ENCODE measurements at regions not wholly inside any gene's neighbourhood (a gene's known extent, or its start where the extent isn't known, plus 50 kb on each side); places are given as distances from the start of the nearest gene placed in this dataset.
"Not testable (repeated sequence)": the region's sequence is repeated elsewhere in the genome, so short reads cannot be mapped to it uniquely, and the experiment has no call there.

DNA sequence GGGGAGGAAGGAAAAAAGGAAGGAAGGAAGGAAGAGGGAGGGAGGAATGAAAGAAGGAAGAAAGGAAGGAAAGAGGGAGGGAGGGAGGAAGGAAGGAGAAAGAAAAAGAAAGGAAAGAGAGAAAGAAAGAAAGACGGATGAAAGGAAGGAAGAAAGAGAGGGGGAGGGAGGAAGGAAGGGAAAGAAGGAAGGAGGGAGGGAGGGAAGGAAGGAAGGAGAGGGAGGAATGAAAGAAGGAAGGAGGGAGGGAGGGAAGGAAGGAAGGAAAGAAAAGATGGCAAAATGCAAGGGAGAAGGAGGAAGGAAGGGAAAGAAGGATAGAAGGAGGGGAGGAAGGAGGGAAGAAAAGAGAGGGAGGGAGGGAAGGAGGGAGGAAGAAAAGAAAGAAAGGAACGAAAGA, 257.3 kb upstream of the C16orf82 start:
- no peak for DNase-seq

DNA sequence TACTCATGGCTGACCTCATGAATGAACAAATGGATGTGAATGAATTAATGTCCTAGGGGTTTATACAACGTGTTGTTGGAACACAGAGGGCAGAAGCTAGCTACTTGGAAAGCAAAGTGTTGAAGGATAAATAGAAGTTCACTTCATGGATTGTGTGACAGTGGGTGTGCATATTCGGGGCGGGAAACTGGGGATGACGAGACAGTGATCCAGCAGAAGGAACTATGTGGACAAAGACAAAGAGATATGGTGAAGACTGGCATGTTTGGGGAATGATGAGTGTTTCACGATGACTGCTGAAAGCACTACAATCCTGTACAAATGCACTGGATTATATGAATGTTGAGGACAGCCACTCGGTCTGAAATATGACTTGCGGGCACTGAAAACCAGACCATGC, 250.5 kb upstream of the C16orf82 start:
- DNase-seq: no peak

DNA sequence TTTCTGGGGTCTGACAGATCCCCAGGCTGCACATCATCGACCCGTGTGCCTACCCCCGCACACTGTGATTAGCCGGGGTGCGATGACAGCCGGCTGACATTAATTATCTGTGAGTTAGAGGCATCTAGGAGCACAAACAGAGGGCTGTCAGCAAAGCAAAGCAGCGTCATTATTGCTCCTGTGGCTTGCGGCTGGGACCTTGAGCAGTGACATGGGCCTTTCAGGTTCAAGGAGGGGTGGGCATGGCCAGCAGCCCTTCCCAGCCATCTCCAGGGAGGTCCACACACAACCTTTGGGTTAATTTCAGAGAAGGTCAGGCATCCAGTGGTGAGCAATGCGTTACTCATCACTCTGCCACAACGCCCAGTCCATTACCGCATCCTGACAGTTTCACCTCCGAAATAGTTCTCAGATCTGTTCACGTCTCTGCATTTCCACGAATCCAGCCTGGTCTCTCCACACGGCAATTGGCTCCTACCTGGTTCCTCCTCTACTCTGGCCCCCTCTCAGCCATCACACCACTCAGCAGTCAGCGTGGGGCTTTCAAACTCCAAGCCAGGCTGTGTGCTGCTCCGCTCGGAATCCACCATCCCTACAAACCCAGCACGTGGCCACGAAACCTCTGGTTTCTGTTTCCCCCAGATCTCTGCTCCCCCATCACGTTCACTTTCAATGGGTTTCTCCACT, 249.7 kb upstream of the C16orf82 start:
- no peak for DNase-seq

DNA sequence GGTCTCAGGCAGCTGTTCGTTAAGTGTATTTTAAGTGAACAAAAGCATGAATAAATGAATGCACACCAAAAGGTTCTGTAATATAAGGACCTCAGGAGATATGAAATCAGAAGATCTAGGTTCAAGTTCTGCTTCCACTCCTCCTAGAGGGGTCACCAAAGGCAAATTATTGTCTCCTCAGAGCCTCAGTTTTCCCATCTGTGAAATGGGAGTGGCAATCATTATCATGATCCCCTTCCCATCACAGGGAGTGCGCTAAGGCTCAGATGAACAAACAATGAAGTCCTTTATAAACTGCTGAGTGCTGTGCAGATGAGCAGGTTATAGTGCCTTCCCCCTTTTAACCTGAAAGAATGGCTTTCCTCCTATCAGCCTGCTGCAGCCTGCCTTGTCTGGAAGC, 248.3 kb upstream of the C16orf82 start:
- DNase-seq: no peak

DNA sequence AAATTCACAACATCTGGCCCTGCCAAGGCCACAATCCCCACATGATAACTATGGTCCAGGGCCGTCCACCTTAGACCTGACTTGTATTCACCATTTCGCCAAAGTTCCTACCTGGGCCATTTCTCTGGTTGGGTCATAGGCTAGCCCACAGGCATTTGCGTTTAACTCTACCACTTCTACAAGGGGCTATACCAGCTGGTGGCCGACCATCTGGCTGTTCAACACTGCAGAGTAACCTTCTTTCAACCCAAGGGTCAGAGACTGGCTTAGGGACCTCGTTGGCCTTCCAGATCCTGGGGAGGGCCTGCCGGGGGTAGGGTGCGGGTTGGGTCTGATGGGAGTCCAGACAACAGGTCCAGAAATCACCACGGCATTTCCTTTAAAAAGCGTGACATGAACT, 242.3 kb upstream of the C16orf82 start:
- DNase-seq: no peak

DNA sequence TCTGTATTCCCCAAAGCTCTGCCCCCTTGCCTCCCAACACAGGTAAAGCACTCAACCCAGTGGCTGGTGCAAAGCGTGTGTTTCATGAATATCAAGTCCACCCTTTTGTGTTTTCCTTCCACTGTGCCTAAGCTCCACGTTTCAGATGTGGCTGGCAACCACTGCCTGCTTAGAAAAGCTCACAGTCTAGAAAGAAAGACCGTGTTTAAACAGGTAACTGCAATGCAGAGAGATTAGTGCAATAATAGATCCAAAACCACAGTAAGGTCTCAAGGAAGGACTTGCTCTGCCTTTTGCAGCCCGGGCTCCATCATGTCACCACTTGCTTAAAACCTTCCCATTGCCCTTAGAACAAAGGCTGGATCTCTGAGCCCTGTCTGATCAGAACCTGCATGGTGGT, 240.2 kb upstream of the C16orf82 start:
- no peak for DNase-seq

DNA sequence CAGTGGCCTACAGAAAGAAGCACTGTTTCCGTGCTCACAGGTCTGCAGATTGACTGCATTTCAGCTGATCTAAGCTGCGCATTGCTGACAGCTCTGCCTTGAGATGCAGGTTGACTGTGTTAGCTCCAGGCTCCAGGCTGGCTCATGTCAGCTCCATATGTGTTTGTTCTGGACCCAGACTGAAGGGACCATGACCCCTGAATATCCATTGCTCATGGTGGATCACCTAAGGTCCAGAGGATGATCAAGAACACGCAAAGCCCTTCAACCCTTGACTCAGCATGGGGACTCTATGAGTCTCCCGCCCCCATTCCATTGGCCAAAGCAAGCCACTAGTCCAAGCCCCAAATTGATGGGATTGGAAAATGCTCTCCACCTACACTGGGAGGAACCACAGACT, 239.3 kb upstream of the C16orf82 start:
- no peak for DNase-seq

DNA sequence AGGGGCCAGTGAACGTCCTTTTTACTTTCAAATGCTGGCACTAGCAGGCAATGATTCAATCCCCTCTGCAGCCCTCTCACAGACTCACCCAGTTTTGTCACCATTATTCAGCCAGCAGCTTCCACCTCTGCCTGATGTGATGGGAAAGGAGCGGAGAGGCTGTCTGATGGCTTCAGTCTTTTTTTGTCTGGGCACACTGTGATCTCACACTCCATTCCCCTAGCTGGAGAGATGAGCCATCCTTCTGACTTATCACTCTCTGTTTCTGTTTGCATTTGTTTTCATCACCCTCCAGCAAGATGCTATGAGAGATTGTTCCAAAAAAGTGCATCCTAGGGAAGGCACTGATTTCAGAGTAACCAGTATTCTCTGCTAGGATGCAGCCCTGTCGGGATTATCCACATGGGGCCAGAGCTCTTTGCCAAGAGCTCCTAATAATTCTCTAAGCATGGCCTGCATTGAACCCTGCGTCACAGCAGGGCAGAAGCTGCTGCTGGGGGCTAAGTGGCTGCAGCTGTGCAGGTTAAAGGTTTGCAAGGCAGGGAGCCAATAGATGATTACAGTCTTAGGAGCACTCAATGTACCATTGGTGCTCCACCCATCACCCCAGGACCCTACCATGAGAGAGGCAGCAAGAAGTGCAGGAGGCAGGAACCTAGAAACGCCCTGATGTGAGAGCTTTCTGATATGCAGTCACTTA, 236.1 kb upstream of the C16orf82 start:
- DNase-seq: no peak

DNA sequence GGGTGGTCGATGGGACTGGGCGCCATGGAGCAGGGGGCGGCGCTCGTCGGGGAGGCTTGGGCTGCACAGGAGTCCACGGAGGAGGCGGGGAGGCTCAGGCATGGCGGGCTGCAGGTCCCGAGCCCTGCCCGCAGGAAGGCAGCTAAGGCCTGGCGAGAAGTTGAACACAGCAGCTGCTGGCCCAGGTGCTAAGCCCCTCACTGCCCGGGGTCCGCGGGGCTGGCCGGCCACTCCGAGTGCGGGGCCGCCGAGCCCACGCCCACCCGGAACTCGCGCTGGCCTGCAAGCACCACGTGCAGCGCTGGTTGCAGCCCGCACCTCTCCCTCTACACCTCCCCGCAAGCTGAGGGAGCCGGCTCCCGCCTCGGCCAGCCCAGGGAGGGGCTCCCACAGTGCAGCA, 230.6 kb upstream of the C16orf82 start:
- DNase-seq: not testable (repeated sequence)

DNA sequence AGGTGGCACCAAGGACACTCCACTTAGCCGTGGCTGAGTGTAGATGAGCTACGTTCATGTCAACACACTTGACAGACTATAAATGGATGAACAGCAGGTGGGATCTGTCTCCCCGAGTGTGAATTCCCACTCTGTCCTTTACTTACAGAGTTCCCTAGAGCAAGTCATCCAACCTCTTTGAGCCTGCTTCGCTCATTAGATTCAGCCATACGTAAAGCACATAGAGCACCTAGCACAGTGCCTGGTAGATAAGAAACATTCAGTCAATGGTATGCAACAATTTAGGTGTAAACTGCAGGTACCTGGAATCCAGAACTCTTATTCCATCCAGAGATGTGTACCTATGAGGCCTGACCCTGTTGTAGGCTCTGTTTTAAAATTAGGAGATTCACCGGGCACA, 227.8 kb upstream of the C16orf82 start:
- DNase-seq: no peak

DNA sequence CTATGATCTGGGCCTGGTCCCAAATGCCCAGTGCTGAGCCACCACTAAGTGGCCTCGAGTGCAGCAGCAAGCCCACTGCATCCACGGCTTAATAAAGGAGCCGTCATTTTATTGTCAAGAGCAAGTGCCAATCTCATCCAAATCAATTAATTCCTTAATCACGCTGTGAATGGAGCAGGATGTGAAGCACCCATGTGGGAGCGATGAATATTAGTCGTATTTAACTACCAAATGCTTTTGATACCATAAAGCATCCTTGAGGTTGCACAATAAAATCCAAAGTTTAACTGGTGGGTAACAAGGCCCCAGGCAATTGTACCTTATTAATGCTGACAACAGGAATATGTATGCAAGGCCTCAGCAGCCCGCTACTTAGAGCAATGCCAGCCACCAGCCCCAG, 226.0 kb upstream of the C16orf82 start:
- no peak for DNase-seq

DNA sequence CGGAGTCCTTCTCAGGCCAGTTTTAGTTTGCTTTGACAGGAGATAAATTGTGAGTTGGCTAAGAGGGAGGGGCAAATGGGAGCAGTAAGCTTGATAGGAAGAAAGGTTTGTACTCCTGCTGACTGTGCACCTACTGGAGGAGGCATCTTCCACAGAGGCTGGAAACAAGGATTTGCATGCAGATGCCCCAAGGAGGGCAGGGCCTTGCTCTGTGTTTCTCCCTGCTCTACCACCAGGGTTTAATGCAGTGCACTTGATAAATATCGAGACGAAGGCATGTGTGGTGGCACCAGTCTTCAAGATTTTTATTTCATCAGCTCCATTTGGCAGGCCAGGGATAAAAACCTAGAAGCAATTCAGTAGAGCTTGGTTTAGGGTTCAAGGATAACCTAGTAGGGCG, 210.5 kb upstream of the C16orf82 start:
- no peak for DNase-seq

DNA sequence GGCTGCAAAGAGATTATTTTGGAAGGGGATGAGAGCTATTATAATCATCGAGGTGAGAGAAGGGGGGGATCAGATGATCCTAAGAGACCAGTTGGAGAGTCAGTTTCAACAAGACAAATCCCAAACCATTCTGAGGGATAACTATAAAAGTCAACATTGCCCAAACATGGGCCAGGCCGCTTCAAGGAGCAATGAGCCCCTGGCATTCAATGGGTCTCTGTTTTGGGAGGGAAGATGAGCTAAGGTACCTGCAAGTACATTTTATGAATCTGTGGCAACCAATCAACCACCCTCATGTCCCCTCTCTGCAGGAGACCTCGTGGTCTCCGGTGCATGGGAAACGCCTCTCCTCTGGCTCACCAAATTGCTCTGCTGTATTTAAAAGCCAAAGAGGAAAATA, 209.9 kb upstream of the C16orf82 start:
- no peak for DNase-seq

DNA sequence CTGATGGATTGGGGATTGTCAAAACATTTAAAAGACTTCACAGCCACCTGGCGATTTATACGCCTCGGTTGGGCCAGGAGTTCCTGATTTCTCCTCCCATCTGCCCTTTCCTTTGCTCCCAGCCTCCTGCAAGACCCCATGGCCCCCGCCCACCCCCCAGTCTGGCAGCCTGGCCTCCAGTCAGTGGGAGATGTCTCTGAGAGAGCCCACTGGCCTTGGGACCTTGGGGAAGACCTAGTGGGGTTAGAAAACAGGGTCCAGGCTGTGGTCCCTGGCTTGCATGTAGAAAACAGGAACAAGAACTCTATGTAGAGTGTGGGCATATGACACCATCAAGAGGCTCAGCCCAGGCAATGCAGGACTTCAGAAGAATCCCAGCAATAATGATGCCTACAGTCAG, 209.4 kb upstream of the C16orf82 start:
- DNase-seq: no peak

DNA sequence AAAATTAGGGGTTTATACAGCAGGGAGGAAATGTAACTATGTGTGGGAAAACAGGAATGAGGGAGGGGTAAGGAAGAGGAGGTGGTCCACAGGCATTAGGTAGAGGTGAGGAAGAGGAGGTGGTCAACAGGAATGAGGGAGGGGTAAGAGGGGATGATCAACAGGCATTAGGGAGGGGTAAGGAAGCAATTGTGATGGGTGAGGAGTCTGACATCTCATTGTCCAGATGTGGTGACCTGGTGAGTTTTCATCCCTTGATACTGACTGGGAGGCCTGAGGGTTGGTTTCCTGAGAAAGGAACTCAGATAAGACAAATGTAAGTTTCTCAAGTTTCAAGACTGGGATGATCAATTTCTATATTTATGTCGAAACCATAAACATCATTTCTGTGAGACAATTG, 206.2 kb upstream of the C16orf82 start:
- no peak for DNase-seq

DNA sequence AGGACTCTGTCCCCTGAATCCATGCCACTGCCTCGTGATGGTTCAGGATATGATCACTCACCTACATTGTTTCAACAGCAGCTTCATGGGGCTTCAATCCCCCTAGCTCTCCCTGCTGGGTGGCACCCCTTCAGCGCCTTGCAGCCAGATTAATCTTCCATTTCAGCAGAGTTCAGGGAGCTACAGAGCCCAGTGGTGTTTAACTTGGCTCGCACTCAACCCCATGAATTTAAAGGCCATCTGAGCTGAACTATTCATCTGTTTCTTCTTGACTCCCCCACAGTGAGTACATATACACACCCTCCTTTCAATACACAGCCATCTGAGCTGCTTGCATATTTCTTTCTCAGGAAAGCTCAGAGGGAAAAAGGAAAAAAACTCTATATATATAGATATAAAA, 202.8 kb upstream of the C16orf82 start:
- DNase-seq: no peak

DNA sequence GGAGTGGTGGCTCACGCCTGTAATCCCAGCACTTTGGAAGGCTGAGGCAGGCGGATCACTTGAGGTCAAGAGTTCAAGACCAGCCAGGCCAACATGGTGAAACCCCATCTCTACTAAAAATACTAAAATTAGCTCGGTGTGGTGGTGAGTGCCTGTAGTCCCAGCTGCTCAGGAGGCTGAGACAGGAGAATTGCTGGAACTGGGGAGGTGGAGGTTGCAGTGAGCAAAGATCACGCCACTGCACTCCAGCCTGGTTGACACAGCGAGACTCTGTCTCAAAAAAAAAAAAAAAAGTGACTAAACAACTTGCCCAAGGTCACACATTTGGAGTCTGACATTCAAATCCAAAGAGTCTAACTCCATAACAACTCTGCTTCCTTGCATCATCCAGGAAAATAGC, 192.4 kb upstream of the C16orf82 start:
- not testable (repeated sequence) for DNase-seq

DNA sequence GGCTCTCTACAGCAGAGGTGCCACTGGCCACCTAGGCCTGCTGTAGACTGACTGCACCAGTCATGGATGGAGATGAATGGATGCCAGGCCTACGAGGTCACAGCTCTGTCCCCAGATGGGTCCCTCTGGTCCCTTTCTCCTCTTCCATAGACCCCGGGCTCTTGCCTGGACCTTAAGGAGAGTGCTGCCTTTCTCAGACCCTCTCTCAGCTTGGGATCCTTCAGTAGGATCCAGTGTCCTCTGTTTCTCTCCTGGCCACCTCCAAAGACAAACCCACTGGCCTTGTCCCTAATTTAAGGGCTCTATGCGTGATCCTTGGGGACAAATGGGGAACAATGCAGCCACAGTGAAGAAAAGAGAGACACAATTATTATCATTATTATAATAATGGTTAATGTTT, 189.3 kb upstream of the C16orf82 start:
- DNase-seq: no peak

DNA sequence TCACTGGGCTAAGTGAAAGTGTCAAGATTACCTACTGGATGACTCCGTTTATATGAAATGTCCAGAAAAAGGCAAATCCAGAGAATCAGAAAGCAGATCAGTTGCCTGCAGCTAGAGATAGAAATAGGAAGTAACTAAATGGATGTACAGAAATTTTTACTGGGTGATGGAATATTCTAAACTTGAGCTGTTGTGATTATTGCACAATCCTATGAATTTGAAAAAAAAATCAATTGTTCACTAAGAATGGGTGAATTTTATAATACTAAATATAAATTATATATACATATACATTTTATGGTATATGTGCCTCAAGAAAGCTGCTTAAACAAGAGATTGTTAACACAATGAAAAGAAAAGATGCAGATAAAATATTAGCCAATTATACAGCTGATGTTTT, 181.1 kb upstream of the C16orf82 start:
- no peak for DNase-seq

DNA sequence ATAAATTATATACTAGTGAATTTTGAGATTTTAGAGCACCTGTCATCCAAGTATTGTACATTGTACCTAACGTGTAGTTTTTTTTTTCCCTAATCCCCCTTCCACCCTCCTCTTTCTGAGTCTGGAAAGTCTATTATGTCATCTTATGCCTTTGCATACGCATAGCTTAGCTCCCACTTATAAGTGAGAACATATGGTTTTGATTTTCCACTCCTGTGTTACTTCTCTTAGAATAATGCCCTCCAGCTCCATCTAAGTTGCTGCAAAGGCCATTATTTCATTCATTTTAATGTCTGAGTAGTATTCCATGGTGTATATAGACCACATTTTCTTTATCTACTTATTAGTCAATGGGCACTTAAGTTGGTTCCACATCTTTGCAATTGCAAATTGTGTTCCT, 177.0 kb upstream of the C16orf82 start:
- DNase-seq: no peak

DNA sequence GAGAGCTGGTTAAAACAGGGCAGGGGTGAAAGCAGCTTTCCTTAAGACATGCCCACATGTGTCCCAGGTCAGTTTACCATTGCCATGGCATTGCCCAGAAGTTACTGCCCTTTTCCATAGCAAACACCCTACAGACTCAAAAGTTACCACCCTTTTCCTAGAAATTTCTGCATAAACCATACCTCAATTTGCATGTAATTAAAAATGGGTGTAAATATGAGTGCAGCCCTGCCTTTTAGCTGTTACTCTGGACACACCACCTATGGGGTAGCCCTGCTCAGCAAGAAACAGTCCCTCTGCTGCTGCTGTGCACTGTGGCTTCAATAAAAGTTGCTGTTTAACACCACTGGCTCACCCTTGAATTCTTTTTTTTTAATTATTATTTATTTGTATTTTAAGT, 168.5 kb upstream of the C16orf82 start:
- no peak for DNase-seq

DNA sequence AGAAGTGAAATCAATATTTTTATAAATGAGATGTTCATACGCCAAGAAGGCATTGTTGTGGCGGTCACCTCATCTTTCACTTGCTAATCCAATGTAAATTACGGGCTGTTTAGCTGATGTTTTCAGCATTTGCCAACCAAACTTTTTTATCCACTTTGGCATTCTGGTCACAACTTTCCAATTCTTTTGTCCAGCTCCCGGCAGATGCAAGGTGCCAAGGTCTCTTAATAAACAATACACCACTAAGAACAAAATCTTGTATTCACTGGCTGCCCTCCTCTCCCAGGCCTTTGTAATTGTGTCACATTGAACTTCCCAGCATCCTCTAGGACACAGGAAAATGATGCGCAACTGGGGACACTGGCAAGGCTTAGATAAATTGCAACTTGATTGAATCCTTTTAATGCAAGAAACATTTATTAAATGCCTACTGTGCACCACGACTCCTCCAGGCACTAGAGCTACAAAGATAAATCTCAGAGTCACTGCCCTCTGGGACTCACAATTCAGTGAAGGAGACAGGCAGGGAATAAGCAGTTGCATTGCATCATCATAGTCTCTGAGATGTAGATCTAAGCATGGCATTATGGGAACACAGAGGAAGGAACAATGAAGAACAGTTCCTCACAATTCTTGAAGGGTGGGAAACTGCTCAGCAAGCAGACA, 165.4 kb upstream of the C16orf82 start:
- no peak for DNase-seq

DNA sequence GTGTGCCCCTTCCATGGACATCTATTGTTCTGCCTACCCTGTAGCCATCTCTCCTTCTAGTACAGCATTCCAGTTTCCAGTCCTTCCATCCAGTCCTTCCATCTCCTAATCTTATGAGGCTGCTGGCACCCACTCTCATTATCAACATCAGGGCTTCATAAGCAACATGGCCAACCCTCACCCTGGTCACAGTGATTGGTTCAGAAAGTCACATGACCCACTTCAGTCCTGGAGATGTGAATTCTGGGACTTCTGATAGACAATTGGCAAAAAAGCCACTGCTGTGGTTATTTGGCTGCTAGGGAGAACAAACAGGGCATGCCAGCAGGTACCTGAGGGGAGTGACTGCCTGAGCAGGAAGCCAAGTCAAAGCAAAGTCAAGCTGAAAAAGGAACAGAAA, 164.7 kb upstream of the C16orf82 start:
- DNase-seq: no peak

DNA sequence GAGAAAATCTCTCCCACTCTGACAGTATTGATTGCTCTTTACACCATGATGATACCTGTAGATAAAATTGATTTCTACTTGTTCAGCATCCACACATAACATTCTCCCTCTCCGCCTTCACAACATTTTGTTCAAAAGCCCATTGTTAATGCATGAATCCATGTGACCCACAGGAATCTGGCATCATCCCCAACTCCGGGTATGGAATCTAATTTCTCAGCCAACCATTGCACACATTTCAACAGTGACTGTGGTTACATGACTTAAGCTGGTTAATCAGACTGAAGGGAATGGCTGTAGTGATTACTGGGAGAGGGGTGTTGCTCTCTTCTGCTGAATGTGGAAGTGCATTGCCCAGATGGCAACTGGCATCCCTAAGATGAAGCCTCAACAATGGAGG, 161.4 kb upstream of the C16orf82 start:
- DNase-seq: no peak

DNA sequence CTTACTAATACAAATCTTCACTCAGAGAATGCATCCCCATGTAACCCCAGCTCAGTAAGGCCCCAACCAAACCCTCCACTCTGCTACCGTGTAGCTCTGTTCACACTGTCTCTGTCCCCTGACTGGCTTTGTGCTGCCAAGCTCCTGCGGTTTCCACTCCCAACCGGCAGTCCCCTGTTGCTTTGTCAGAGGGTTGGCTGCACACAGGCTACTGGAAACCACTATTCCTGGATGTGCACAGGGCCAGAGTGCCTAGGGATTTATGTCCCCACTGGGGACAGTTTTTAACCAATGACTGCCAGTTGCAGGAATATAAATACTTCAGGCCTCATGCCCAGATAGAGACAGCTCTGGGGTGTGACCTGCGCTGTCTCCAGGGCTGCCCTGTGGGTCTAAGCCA, 157.1 kb upstream of the C16orf82 start:
- no peak for DNase-seq
